GM19043 (cell line): ENCODE measurements at regions not wholly inside any gene's neighbourhood (a gene's known extent, or its start where the extent isn't known, plus 50 kb on each side); places are given as distances from the start of the nearest gene placed in this dataset.
"Not testable (repeated sequence)": the region's sequence is repeated elsewhere in the genome, so short reads cannot be mapped to it uniquely, and the experiment has no call there.

ENCODE experiments used
- ATAC-seq: cut with Tn5 transposase; IDR thresholded peaks from one replicate; pipeline ENCODE4 v1.9.1; 2021; ENCODE audit warnings: low read depth; ENCODE audit not compliant: unreplicated experiment

- ATAC-seq = no peak
These were observed 297.0 kb upstream of the DSEL start for GRCh38 chr18:67813380-67814028.

DNA sequence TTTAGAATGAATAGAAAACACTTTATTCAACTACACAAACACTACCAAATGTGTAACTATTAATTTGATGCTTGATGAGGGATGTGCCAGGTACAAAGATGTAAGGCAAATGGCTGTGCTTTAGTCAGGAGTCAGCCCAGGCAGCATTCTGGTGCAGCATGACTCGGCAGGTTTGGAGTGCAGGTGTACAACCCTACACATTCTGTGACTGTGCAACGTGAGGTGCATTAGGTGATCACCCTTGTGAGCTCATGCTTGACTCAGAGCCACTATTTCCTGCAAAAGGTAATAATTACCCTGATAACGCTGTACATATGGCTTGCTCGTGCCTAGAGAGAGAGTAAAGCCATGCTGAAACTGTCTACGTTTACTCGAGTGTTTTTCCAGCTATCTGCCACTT lies 288.7 kb upstream of the DSEL start:
- no peak for ATAC-seq

- no peak for ATAC-seq
These were observed 278.0 kb upstream of the DSEL start for GRCh38 chr18:67794521-67794920.

- ATAC-seq = no peak
These were observed 274.0 kb upstream of the DSEL start for GRCh38 chr18:67790527-67790926.

DNA sequence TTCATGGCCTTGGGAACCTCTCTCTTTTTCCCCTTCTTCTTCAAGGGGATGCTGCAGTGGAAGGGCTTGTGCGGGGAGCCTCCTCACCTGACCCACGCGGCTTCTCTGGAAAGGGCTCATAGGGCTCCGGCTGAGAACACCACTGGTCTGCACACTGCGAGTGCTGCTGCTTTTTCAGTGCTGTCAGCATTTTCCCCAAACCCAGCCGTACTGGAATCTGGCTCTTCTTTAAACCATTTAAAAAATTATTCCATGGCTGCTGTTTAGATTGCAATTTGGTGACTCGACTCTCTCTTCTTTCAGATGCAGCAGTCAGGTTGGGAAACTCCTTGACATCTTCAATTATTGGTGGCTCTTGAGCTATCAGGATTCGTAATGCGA lies 272.6 kb upstream of the DSEL start:
- ATAC-seq = no peak

GRCh38 chr18:67788310-67789164 lies 272.0 kb upstream of the DSEL start:
- ATAC-seq = no peak

GRCh38 chr18:67783196-67783946 lies 266.9 kb upstream of the DSEL start:
- ATAC-seq = no peak

DNA sequence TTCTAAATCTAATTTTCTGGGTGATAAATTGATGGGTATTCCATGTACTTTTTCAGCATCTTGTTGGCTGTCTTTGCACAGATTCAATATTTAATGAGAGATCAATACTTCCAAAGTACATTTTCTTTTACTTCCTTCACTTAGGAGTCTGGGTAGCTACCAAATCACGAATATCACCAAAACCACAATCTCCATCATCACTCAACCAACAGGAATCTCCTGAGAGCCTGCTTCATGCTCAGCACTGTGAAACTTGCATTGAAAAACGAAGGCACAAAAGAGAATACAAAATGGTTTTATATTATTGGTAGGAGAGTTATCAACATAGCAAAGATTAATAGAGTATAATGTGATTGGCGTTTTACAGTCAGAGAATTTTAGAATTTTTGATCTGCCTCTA lies 261.5 kb upstream of the DSEL start:
- no peak for ATAC-seq

GRCh38 chr18:67776929-67777328 lies 260.4 kb upstream of the DSEL start:
- ATAC-seq = no peak

- no peak for ATAC-seq
These were observed 254.8 kb upstream of the DSEL start for GRCh38 chr18:67771271-67771670.

GRCh38 chr18:67770520-67770919 lies 254.0 kb upstream of the DSEL start:
- ATAC-seq = no peak

DNA sequence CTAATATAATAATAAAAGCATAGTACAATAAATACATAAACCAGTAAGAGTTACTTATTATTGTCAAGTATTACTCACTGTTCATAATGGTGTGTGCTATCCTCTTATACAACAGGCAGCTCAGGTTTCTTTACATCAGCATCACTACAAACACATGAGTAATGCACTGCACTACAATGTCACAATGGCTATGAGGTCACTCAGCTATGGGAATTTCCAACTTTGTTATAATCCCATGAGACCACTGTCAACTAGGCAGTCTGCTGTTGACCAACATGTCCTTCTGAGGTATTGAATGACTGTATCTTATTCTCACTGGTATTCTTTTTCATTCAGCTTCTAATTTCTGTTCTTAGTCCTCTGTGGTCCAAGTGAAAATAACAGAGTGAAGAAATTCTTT lies 250.4 kb upstream of the DSEL start:
- no peak for ATAC-seq

- ATAC-seq = not testable (repeated sequence)
These were observed 235.7 kb upstream of the DSEL start for GRCh38 chr18:67752211-67752610.

- ATAC-seq = no peak
These were observed 226.4 kb upstream of the DSEL start for GRCh38 chr18:67742954-67743353.

- no peak for ATAC-seq
These were observed 226.0 kb upstream of the DSEL start for GRCh38 chr18:67742525-67742924.

- no peak for ATAC-seq
These were observed 219.0 kb upstream of the DSEL start for GRCh38 chr18:67735506-67735905.

DNA sequence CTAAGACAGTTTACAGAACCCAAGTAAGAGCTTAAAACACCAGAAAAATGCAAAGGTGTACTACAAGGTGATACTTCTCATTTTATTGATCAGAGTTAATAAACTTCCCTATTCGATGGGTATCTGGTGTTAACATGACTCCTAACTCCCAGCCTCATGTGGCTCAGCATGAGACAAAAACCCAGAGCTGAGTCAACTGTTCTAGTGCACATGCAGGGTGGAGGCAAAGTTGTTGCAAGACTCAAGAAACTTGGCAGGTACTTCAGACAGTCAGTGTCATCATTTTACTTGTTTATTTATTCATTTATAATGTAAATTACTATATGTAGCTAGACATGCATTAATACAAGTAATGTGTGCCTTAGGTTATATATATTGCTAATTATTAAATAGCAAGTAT lies 216.6 kb upstream of the DSEL start:
- no peak for ATAC-seq

GRCh38 chr18:67731851-67732250 lies 215.3 kb upstream of the DSEL start:
- ATAC-seq = no peak

DNA sequence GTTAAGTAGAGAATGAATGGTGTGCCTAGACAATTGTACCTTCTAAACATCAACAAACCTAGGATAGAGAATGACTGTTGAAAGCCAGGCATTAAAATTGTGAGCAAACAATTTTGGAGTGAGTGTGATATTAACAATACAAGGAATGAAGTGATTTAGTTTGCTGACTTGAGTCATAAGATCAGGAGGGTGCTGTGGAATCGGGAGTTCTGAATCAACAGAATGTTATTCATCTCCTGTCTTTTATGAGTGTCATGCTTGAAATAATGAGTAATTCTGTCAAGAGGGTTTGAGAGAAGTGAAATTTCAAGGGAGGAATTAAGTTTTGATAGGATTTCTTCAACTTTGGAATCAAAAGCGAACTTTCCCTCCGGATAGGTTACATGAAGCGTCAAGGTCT lies 214.4 kb upstream of the DSEL start:
- ATAC-seq = no peak

- no peak for ATAC-seq
These were observed 211.8 kb upstream of the DSEL start for GRCh38 chr18:67728364-67728763.

DNA sequence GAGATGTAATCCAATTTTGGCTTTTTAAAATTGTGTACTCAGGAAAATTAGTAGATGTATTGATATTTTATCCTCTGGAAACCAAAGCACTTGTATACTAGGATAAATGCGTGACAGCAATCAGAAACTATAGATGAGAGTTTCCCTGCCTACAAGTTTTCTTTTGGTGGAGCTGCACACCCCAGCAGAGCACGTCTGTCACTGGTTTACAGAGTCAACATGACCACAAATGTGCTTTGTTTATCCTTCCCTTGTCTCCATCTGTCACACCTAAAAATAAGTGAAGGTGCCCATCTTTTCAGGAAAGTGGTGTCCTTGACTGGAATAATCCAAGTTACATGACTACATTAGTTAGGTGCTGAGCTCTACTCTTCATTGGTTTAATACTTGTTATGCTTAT lies 210.4 kb upstream of the DSEL start:
- no peak for ATAC-seq

DNA sequence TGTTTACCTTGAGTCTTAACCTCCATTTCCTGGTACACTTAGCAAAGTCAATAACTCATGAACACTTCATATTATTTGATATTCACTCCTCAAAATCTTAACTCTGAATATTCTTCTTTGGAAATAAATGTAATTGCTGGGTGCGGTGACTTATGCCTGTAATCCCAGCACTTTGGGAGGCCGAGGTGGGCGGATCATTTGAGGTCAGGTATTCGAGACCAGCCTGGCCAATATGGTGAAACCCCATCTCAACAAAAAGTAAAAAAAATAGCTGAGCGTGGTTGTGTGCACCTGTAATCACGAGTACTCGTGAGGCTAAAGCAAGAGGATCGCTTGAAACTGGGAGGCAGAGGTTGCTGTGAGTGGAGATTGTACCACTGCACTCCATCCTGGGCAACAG lies 201.3 kb upstream of the DSEL start:
- no peak for ATAC-seq
